Breast epithelium (tissue), 3 donors: ENCODE measurements at regions not wholly inside any gene's neighbourhood (a gene's known extent, or its start where the extent isn't known, plus 50 kb on each side); places are given as distances from the start of the nearest gene placed in this dataset.

Source experiments
- POLR2A ChIP-seq: fragments of 450-650 bp; IDR thresholded peaks from one replicate; pipeline ENCODE4 v1.6.1; 2016; ENCODE audit warnings: antibody characterized with exemption, mild to moderate bottlenecking, moderate library complexity
- POLR2AphosphoS5 ChIP-seq, 3 donors: sonication (generic); formaldehyde crosslinking; IDR thresholded peaks; one replicate each; pipeline ENCODE4 v1.6.1; 2017; ENCODE audit warnings: antibody characterized with exemption in 3 of 3

- TF ChIP-seq POLR2AphosphoS5 (IDR thresholded peaks at IDR 0.05): no peak
- TF ChIP-seq POLR2A: no peak
Measured at GRCh38 chr12:78684419-78684818, 180.2 kb upstream of the SYT1 start.
